HG03342 (cell line): ENCODE measurements at regions not wholly inside any gene's neighbourhood (a gene's known extent, or its start where the extent isn't known, plus 50 kb on each side); places are given as distances from the start of the nearest gene placed in this dataset.

Experiments used
- ATAC-seq: cut with Tn5 transposase; IDR thresholded peaks from one replicate; pipeline ENCODE4 v1.9.1; 2021; ENCODE audit warnings: mild to moderate bottlenecking, moderate library complexity; ENCODE audit not compliant: unreplicated experiment

- ATAC-seq, result no peak
These were observed 277.5 kb downstream of the KCNS3 start for GRCh38 chr2:18156002-18156401.

- ATAC-seq, result no peak
These were observed 276.3 kb downstream of the KCNS3 start for GRCh38 chr2:18154812-18155211.

GRCh38 chr2:18154259-18154658, 275.8 kb downstream of the KCNS3 start:
- no peak for ATAC-seq

- no peak for ATAC-seq
These were observed 275.3 kb downstream of the KCNS3 start for GRCh38 chr2:18153741-18154140.

GRCh38 chr2:18151237-18151636, 272.8 kb downstream of the KCNS3 start:
- ATAC-seq, result no peak

GRCh38 chr2:18149660-18150246, 271.3 kb downstream of the KCNS3 start:
- peak; percentile 74 for ATAC-seq

GRCh38 chr2:18136881-18137475, 258.5 kb downstream of the KCNS3 start:
- no peak for ATAC-seq

GRCh38 chr2:18133310-18133709, 254.8 kb downstream of the KCNS3 start:
- no peak for ATAC-seq

- ATAC-seq, result no peak
These were observed 254.2 kb downstream of the KCNS3 start for GRCh38 chr2:18132697-18133096.

GRCh38 chr2:18131761-18132160, 253.3 kb downstream of the KCNS3 start:
- no peak for ATAC-seq

- ATAC-seq, result no peak
These were observed 250.9 kb downstream of the KCNS3 start for GRCh38 chr2:18129348-18129747.

- ATAC-seq, result no peak
These were observed 246.8 kb downstream of the KCNS3 start for GRCh38 chr2:18125303-18125702.

GRCh38 chr2:18124116-18124835, 245.8 kb downstream of the KCNS3 start:
- no peak for ATAC-seq

GRCh38 chr2:18123577-18123976, 245.1 kb downstream of the KCNS3 start:
- no peak for ATAC-seq

- ATAC-seq, result no peak
These were observed 244.7 kb downstream of the KCNS3 start for GRCh38 chr2:18123211-18123570.

GRCh38 chr2:18122544-18123210, 244.2 kb downstream of the KCNS3 start:
- ATAC-seq, result no peak

- no peak for ATAC-seq
These were observed 241.4 kb downstream of the KCNS3 start for GRCh38 chr2:18119883-18120282.

- no peak for ATAC-seq
These were observed 240.2 kb downstream of the KCNS3 start for GRCh38 chr2:18118703-18119102.

- ATAC-seq, result peak; percentile 97
These were observed 239.1 kb downstream of the KCNS3 start for GRCh38 chr2:18117592-18117991.

- ATAC-seq, result no peak
These were observed 231.8 kb downstream of the KCNS3 start for GRCh38 chr2:18110222-18110621.

GRCh38 chr2:18106841-18107240, 228.4 kb downstream of the KCNS3 start:
- ATAC-seq, result peak; percentile 65

GRCh38 chr2:18105929-18106328, 227.5 kb downstream of the KCNS3 start:
- ATAC-seq, result no peak
